ENCODE measurements at regions not wholly inside any gene's neighbourhood (a gene's known extent, or its start where the extent isn't known, plus 50 kb on each side); places are given as distances from the start of the nearest gene placed in this dataset.

DNA sequence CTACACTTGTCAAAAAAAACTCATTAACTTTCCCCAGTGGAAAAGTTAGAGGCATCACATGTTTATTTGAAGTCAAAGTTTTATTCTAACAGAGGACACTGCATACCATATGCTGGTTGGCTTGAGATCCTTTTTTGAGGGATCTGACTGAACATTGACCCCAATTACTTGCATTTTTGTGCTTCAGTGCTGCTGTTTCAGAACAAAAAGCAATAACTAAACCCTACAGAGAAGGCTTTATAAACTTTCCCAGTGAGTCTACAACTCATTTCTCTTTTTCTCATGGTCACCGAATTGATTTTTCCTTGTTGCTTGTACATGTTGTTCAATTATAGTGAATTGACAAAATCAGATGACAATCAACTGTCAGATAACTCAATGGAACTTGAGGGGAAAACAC lies 69.3 kb upstream of the PHYHIPL start:
- DNase-seq (ENCODE audit: low spot score in 2 of 2, unreplicated experiment in 2 of 2): no peak
- Mint-ChIP-seq H3K4me1 (peaks cover 16% of the 10 kb centered on the region), H3K4me3 (no peak overlapping the region), H3K36me3 (no peaks in the 10 kb centered on the region), H3K27me3 (ENCODE audit: low read depth) (no peaks in the 10 kb centered on the region), H3K27ac (no peak overlapping the region), H3K9me3 (peaks cover 4% of the 10 kb centered on the region)
- TF ChIP-seq, protein P1, sequence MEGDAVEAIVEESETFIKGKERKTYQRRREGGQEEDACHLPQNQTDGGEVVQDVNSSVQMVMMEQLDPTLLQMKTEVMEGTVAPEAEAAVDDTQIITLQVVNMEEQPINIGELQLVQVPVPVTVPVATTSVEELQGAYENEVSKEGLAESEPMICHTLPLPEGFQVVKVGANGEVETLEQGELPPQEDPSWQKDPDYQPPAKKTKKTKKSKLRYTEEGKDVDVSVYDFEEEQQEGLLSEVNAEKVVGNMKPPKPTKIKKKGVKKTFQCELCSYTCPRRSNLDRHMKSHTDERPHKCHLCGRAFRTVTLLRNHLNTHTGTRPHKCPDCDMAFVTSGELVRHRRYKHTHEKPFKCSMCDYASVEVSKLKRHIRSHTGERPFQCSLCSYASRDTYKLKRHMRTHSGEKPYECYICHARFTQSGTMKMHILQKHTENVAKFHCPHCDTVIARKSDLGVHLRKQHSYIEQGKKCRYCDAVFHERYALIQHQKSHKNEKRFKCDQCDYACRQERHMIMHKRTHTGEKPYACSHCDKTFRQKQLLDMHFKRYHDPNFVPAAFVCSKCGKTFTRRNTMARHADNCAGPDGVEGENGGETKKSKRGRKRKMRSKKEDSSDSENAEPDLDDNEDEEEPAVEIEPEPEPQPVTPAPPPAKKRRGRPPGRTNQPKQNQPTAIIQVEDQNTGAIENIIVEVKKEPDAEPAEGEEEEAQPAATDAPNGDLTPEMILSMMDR (IDR thresholded peaks at IDR 0.05; ENCODE audit: unreplicated experiment): no peak

DNA sequence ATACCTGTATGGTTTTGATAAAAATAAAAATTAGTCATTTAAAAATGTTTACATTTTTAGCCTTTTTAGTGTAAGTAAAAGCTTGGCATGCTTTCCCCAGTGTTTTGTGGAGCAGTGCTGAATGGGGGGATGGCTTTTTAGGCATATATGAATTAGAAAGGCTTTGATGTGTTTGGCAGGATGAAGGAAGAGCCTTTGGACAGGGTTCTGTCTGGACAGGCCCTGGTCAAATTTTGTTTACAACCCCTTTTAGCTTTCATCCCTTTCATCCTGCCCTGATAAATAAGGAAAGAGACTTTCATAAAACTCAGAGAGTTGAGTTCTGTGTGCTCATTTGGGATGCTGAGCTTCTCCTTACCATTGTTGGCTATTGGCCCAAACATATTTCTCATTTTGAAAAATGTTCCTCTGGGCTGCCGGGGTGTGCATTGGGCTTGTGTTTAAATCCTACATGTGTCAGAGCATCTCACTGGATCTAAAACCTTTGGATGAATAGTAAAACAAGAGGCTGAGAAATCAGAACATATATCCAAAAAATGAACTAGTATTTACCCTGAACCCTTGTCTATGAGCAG lies 68.1 kb upstream of the PHYHIPL start:
- Mint-ChIP-seq H3K36me3 (no peaks in the 10 kb centered on the region), H3K27me3 (ENCODE audit: low read depth) (no peaks in the 10 kb centered on the region), H3K4me1 (peaks cover 16% of the 10 kb centered on the region), H3K4me3 (no peak overlapping the region), H3K9me3 (peaks cover 14% of the 10 kb centered on the region), H3K27ac (no peak overlapping the region)
- TF ChIP-seq, protein P1 (IDR thresholded peaks at IDR 0.05; ENCODE audit: unreplicated experiment): no peak
- no peak for DNase-seq (ENCODE audit: low spot score in 2 of 2, unreplicated experiment in 2 of 2)

DNA sequence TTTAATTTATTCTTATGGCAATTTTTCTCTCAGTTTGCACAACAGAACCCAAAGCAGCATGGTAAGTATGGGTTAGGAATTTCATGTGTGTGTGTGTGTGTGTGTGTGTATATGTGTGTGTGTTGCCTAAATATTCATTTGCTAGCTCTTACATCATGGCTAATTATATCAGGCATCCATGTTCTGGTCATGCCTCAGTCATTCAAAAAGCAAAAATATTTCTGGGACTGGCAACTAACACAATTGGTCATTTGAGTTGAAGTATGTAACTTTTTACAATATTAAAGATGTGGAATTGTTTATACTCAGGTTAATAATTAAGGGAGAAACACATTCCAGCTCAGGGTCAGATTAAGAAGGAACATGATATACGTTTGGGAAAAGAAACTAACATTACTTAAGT lies 67.6 kb upstream of the PHYHIPL start:
- H3K9me3 Mint-ChIP-seq: peaks cover 15% of the 10 kb centered on the region
- H3K4me3 Mint-ChIP-seq: no peak overlapping the region
- TF ChIP-seq, protein P1 (IDR thresholded peaks at IDR 0.05; ENCODE audit: unreplicated experiment): no peak
- no peaks in the 10 kb centered on the region for H3K27me3 Mint-ChIP-seq (ENCODE audit: low read depth)
- DNase-seq (ENCODE audit: low spot score in 2 of 2, unreplicated experiment in 2 of 2): no peak
- peaks cover 17% of the 10 kb centered on the region for H3K4me1 Mint-ChIP-seq
- no peaks in the 10 kb centered on the region for H3K36me3 Mint-ChIP-seq
- H3K27ac Mint-ChIP-seq: no peak overlapping the region

DNA sequence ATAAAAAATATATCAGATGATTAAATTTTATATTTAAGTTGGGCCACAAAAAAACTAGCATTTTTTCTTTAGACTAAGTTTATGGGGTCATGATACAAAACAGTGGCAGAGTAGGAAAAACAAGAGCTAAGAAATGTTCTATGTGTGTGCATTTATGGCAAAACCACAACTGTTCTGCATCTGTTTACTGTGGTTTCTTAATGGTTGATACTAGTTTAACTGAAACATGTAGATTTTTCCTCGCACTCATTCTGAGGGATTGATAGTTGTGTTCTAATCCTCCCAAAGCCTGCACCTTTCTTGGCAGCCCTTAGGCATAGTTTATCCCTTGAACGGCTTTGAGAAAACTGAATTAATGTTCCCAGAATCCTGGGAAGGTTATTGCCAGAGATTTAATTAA lies 66.6 kb upstream of the PHYHIPL start:
- no peak for DNase-seq (ENCODE audit: low spot score in 2 of 2, unreplicated experiment in 2 of 2)
- H3K27me3 Mint-ChIP-seq (ENCODE audit: low read depth): no peaks in the 10 kb centered on the region
- H3K4me1 Mint-ChIP-seq: peaks cover 22% of the 10 kb centered on the region
- TF ChIP-seq, protein P1 (IDR thresholded peaks at IDR 0.05; ENCODE audit: unreplicated experiment): no peak
- H3K36me3 Mint-ChIP-seq: no peaks in the 10 kb centered on the region
- peaks cover 15% of the 10 kb centered on the region for H3K9me3 Mint-ChIP-seq
- no peak overlapping the region for H3K4me3 Mint-ChIP-seq
- H3K27ac Mint-ChIP-seq: no peak overlapping the region

DNA sequence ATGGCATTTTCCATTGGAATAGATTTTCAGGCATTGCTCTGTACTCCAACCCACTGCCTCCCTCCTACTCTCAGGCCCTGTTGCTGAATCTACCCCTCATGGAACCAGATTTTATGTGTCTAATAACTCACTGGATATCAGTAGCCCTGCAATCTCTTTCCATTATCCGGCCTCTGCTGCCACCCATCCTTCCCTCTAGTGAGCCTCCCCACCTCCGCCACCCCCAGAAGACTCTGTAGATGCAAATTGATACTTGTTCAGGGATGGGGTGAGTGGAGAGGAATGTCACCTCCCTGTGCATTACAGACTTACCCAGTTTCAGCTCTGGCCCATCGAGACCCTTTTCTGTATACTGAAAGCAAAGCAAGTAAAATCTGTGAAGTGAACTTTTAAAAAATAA lies 52.3 kb upstream of the PHYHIPL start:
- Mint-ChIP-seq H3K27ac (no peak overlapping the region), H3K36me3 (no peaks in the 10 kb centered on the region)

More for the DNA sequence above, 52.3 kb upstream of the PHYHIPL start:
- no peaks in the 10 kb centered on the region for H3K27me3 Mint-ChIP-seq (ENCODE audit: low read depth)
- peaks cover 16% of the 10 kb centered on the region for H3K4me1 Mint-ChIP-seq
- H3K9me3 Mint-ChIP-seq: peaks cover 17% of the 10 kb centered on the region
- DNase-seq (ENCODE audit: low spot score in 2 of 2, unreplicated experiment in 2 of 2): no peak
- H3K4me3 Mint-ChIP-seq: no peak overlapping the region
- TF ChIP-seq, protein P1 (IDR thresholded peaks at IDR 0.05; ENCODE audit: unreplicated experiment): no peak
